HG03039 (cell line): ENCODE measurements at regions not wholly inside any gene's neighbourhood (a gene's known extent, or its start where the extent isn't known, plus 50 kb on each side); places are given as distances from the start of the nearest gene placed in this dataset.

Source experiments
- ATAC-seq: cut with Tn5 transposase; IDR thresholded peaks from one replicate; pipeline ENCODE4 v1.9.1; 2021; ENCODE audit warnings: mild to moderate bottlenecking, moderate library complexity; ENCODE audit not compliant: unreplicated experiment

- no peak for ATAC-seq
Observed at GRCh38 chr6:15780437-15780836, 117.6 kb upstream of the DTNBP1 start.

DNA sequence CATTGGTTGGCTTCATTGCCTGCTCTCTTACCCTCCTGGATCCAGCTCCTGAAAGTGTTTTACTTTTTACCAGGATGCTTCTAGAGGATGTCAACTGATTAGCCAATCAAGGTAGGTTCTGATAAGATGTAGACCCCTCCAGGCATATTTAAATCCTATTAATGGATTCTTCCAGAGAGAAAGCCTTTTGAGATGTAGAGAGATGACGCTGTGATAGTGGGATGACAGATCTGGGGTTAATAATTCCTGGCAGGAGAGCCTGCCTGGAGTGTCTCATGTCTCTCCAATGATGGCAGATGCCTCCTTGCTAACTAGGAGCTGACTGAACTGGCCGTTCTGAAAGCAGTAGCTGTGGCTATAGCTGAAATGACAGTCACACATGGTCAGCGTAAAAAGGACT, 116.9 kb upstream of the DTNBP1 start:
- no peak for ATAC-seq

GRCh38 chr6:15776458-15776980, 113.7 kb upstream of the DTNBP1 start:
- ATAC-seq = no peak

DNA sequence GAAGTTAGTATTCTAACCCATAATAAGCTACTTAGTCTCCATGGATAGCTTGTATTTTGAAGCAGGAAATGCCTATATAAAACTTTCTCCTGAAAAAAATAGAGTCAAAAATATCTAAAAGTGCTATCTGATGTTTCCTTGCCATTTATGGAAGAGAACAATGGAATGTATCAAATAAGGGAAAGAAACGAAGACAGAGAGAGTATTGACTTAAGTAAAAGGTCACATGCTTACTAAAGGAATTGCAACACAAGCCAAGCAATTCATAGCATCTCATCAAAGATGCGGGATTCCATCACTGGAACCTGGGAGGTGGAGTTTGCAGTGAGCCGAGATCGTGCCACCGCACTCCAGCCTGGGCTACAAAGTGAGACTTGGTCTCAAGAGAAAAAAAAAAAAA, 112.9 kb upstream of the DTNBP1 start:
- ATAC-seq = no peak

DNA sequence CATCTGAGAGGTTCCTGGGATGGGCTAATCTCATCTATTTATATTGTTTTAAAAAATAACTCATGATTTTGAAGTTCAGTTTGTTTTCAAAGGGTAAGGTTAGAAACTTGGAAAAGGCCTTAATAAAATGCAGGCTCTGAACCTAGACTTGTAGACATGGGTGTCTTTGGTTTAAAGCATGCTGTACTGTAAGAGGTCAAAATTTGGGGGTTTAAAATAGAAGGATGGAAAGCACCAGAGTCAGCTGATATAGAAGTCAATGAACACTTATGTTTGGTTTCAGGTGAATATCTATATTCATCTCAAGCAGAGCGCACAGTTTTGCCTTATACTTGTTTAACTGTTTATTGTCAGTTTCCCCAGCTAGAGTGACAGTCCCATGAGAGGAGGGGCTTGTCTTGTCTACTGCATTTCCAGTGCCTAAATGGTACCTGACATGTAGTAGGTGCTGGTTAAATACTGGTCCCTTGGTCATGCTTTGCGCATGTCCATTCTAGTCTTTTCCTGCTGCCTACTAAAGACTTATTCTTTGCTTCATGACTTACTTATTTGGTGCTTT, 112.3 kb upstream of the DTNBP1 start:
- no peak for ATAC-seq

DNA sequence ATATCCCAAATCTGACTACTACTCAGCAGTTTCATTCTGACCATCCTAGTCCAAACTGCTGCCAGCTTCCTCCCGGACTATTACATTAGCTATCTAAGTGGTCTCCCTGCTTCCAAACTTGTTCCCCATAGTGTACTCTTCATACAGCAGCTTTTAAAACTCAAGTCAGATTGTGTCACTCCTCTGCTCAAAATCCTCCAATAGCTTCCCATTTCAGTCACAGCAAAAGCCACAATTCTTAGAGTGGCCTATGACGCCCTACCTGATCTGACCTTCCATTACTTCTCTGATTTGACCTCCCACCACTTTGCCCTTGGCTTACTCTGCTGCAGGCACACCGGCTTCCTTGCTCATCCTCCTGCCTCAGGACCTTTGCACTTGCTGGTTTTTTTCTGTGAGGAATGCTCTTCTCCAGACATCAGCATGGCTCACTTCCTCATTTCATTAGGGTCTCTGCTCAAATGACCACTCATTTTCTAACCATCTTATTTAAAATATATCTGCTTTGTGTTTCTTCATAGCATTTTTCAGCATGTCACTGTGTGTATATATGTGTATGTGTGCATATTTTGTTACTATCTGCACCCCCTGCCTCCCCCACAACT, 111.1 kb upstream of the DTNBP1 start:
- ATAC-seq = no peak

- peak; percentile 78 for ATAC-seq
Observed at GRCh38 chr6:15770347-15771143, 107.7 kb upstream of the DTNBP1 start.

GRCh38 chr6:15769511-15770018, 106.7 kb upstream of the DTNBP1 start:
- ATAC-seq = no peak

GRCh38 chr6:15768999-15769398, 106.2 kb upstream of the DTNBP1 start:
- no peak for ATAC-seq

DNA sequence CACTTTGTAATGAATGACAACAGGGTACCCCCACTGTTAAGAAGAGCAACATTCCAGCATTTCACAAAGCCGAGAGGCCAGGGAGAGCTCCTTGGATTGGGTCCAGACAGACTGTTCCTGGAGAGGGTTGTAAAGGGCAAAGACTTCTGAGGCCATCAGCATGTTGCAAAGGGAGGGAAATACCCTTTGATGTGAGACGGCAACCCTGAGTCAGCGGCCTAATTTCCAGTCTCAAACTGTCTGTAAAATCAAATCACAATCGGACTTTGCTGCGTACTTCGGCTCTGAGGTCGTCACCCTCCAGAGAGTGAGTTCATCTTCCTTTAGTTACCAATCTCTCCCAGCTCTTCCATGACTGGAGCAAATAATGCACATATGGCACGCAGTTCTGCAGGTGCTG, 101.0 kb upstream of the DTNBP1 start:
- ATAC-seq = no peak

GRCh38 chr6:15763364-15763763, 100.5 kb upstream of the DTNBP1 start:
- ATAC-seq = no peak

DNA sequence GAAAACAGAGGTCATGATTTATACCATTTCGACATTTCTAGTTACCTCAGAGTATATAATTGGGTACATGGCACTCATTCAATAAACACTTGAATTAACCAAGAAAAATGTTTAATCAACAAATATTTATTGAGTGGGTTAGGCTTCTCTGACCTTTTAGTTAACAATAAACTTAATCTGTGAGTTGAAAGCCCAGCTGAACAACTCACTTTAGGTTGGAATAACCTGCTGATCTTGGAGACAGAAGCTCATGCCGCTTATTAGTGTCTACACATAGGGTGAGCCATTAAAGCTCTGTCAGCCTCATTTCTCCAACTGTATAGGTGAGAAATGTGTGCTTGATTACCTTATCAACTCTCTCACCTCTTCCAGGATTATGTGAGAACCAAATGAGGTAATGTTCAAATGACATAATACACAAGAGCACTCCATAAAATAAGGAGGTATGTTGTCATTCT, 98.2 kb upstream of the DTNBP1 start:
- no peak for ATAC-seq

- no peak for ATAC-seq
Observed at GRCh38 chr6:15758631-15759215, 95.9 kb upstream of the DTNBP1 start.

GRCh38 chr6:15755526-15755925, 92.7 kb upstream of the DTNBP1 start:
- ATAC-seq = no peak

DNA sequence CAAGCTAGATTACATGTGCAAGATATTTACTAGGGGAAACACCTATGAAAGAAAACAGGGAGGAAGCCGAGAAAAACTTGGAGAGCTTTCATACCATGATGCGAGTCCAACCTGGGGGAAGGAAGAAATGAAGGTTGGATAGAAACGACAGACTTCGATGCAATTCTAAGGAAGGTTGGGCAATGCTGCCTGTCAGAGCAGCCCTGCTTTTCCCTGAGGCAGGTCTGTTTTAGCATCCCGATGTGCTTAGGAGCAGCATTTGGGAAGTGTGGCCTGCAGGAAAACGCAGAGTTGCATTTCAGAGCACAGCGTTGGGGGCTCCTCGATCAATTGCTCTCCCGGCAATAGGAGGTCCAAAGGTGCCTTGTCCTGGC, 91.9 kb upstream of the DTNBP1 start:
- no peak for ATAC-seq

- ATAC-seq = no peak
Observed at GRCh38 chr6:15754035-15754705, 91.3 kb upstream of the DTNBP1 start.

GRCh38 chr6:15752820-15753219, 90.0 kb upstream of the DTNBP1 start:
- no peak for ATAC-seq

GRCh38 chr6:15751721-15752350, 89.0 kb upstream of the DTNBP1 start:
- ATAC-seq = no peak

GRCh38 chr6:15748341-15748740, 85.5 kb upstream of the DTNBP1 start:
- ATAC-seq = no peak

DNA sequence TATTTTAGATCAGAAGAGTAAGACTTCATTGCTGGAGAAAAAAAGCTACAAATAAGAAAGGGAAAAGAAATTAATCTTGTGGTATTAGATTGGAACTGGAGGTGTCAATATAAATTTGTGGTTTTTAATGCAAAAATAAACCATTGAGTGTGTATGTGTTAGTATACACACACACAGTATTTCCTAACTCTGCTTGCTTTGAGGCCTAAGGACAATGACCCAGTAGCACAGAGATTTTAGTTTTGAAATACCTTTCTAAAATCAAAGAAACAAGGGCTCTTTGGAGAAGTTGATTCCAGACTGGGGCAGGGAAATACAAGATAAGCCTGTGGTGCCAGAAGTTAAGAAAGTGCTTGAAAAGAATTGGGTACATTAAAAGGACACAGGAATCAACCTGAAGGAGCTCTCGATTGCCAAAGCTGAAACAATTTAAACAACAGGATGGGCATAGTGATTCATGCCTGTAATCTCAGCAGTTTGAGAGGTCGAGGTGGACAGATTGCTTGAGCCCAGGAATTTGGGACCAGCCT, 84.6 kb upstream of the DTNBP1 start:
- no peak for ATAC-seq
